ENCODE measurements at regions not wholly inside any gene's neighbourhood (a gene's known extent, or its start where the extent isn't known, plus 50 kb on each side); places are given as distances from the start of the nearest gene placed in this dataset.
A peak's percentile ranks its signal among the peaks of the same experiment; 100 is the strongest.
"Not testable (repeated sequence)": the region's sequence is repeated elsewhere in the genome, so short reads cannot be mapped to it uniquely, and the experiment has no call there.

GRCh38 chrX:41001327-41001726 lies 83.9 kb upstream of the USP9X start:
- DNase-seq (ENCODE audit: low spot score) (no peak), FAIRE-seq (no peak)

- no peak for FAIRE-seq
- no peak for DNase-seq (ENCODE audit: low spot score)
Observed at GRCh38 chrX:41002026-41002425, 83.2 kb upstream of the USP9X start.

GRCh38 chrX:41003506-41004270 lies 81.6 kb upstream of the USP9X start:
- DNase-seq (ENCODE audit: low spot score) (no peak), FAIRE-seq (no peak)

- no peak for DNase-seq (ENCODE audit: low spot score)
- FAIRE-seq = no peak
Observed at GRCh38 chrX:41005445-41005992, 79.7 kb upstream of the USP9X start.

GRCh38 chrX:41009850-41010846 lies 75.1 kb upstream of the USP9X start:
- DNase-seq (ENCODE audit: low spot score) (no peak), FAIRE-seq (no peak)

GRCh38 chrX:41014776-41015360 lies 70.4 kb upstream of the USP9X start:
- DNase-seq (ENCODE audit: low spot score) = peak; percentile 78
- peak; percentile 77 for FAIRE-seq

- FAIRE-seq; DNase-seq (ENCODE audit: low spot score): not testable (repeated sequence)
Observed at GRCh38 chrX:41017785-41018184, 67.5 kb upstream of the USP9X start.

GRCh38 chrX:41018391-41019040 lies 66.7 kb upstream of the USP9X start:
- not testable (repeated sequence) for FAIRE-seq; DNase-seq (ENCODE audit: low spot score)

- no peak for FAIRE-seq
- no peak for DNase-seq (ENCODE audit: low spot score)
Observed at GRCh38 chrX:41019041-41019392, 66.2 kb upstream of the USP9X start.

GRCh38 chrX:41022566-41022965 lies 62.7 kb upstream of the USP9X start:
- DNase-seq (ENCODE audit: low spot score) (peak; percentile 41), FAIRE-seq (peak; percentile 85)

- no peak for FAIRE-seq
- DNase-seq (ENCODE audit: low spot score) = no peak
Observed at GRCh38 chrX:41023098-41023497, 62.1 kb upstream of the USP9X start.

GRCh38 chrX:41024335-41024734 lies 60.9 kb upstream of the USP9X start:
- DNase-seq (ENCODE audit: low spot score) = not testable (repeated sequence)

GRCh38 chrX:41024755-41025154 lies 60.5 kb upstream of the USP9X start:
- FAIRE-seq = no peak

More at GRCh38 chrX:41024335-41024734, 60.9 kb upstream of the USP9X start:
- not testable (repeated sequence) for FAIRE-seq

GRCh38 chrX:41025926-41026701 lies 59.1 kb upstream of the USP9X start:
- FAIRE-seq (no peak), DNase-seq (ENCODE audit: low spot score) (no peak)

More at GRCh38 chrX:41024755-41025154, 60.5 kb upstream of the USP9X start:
- DNase-seq (ENCODE audit: low spot score) = no peak

GRCh38 chrX:41026702-41027078 lies 58.6 kb upstream of the USP9X start:
- FAIRE-seq (no peak), DNase-seq (ENCODE audit: low spot score) (no peak)

GRCh38 chrX:41029332-41029731 lies 55.9 kb upstream of the USP9X start:
- FAIRE-seq = no peak

GRCh38 chrX:41031256-41031967 lies 53.8 kb upstream of the USP9X start:
- no peak for FAIRE-seq
- DNase-seq (ENCODE audit: low spot score) = no peak

More at GRCh38 chrX:41029332-41029731, 55.9 kb upstream of the USP9X start:
- DNase-seq (ENCODE audit: low spot score) = no peak

GRCh38 chrX:41033299-41033698 lies 51.9 kb upstream of the USP9X start:
- DNase-seq (ENCODE audit: low spot score) = no peak
- no peak for FAIRE-seq

GRCh38 chrX:41034902-41035301 lies 50.3 kb upstream of the USP9X start:
- not testable (repeated sequence) for DNase-seq (ENCODE audit: low spot score); FAIRE-seq

Measured in RCC 7860 (cell line).